ENCODE measurements at regions not wholly inside any gene's neighbourhood (a gene's known extent, or its start where the extent isn't known, plus 50 kb on each side); places are given as distances from the start of the nearest gene placed in this dataset.

DNA sequence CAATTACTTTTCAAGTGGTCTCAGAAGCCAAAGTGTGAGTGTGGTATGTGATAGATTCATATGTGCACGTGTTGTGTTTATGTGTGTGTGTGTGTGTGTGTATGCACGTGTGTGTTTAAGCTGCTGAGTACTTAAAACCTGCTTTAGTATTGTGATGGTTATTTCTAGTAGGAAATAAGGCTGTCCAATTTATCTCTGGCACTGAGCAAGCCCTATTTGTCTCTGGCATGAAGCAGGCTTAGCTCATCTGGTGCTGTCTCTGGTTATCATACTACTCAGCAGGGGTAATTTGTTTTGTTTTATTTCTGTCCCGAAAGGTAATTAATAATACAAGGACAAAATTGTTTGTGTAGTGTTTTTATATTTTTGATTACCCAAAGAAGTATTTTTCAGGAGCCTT lies 333.7 kb downstream of the FAT3 start:
- 90% methylated on average over 3 of the region's 3 CpGs for WGBS
- no peaks in the 10 kb centered on the region for H3K36me3 ChIP-seq (ENCODE audit: insufficient read depth, low read length)
- no peak overlapping the region for H3K27ac ChIP-seq (ENCODE audit: low read depth, low read length)
- H3K4me1 ChIP-seq (ENCODE audit: insufficient read depth, low read length), result no peaks in the 10 kb centered on the region
- H3K27me3 ChIP-seq (ENCODE audit: insufficient read depth, low read length), result no peaks in the 10 kb centered on the region
- H3K9me3 ChIP-seq (ENCODE audit: insufficient read depth, low read depth, low read length), result no peaks in the 10 kb centered on the region
- no peak overlapping the region for H3K9ac ChIP-seq (ENCODE audit: low read depth, low read length)
- no peak overlapping the region for H3K4me3 ChIP-seq (ENCODE audit: low read length)

DNA sequence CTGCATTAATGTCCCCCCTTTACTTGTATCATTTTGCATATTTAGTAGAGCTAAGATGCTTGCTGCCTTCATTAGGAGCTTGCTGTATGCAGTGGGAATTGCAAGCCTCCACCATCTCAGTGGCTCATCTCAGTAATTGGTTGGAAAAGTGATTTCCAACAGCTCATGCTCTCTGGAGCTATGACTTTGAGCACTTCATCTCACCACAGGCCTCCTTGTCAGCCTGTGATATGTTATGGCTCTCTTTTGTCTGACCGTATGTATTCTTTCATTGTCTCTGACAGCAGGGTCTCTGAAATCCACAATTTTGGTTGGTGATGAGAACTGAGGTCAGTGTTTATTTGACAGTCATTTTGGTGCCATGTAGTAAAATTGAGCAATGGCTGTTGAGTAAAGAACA lies 345.1 kb downstream of the FAT3 start:
- Histone ChIP-seq H3K9ac (ENCODE audit: low read depth, low read length) (no peak overlapping the region), H3K27ac (ENCODE audit: low read depth, low read length) (no peak overlapping the region), H3K4me3 (ENCODE audit: low read length) (no peak overlapping the region), H3K36me3 (ENCODE audit: insufficient read depth, low read length) (no peaks in the 10 kb centered on the region), H3K4me1 (ENCODE audit: insufficient read depth, low read length) (no peaks in the 10 kb centered on the region), H3K9me3 (ENCODE audit: insufficient read depth, low read depth, low read length) (no peaks in the 10 kb centered on the region), H3K27me3 (ENCODE audit: insufficient read depth, low read length) (peaks cover 2% of the 10 kb centered on the region; the same call in 1 of the 2 replicates)
- 72% methylated on average over 1 of the region's 1 CpG for WGBS

DNA sequence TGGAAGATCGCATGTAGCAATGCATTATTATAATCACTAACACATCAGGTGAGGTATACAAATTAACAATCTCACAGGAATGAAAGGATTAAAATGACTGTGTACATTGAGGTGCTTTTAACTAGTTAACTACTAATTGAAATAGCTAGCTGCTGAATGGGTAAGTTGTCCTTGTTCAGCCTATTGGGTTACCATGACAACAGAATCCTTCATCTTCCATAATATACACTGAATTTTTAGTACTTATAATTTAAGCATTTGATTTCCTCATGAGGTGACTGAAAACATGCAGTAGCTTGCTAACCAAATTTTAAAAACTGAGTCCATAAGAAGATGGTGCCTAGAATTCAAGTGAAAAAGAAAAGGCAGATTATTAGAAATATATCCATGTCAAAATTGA lies 347.9 kb downstream of the FAT3 start:
- Histone ChIP-seq H3K4me3 (ENCODE audit: low read length) (no peak overlapping the region), H3K9ac (ENCODE audit: low read depth, low read length) (no peak overlapping the region), H3K27ac (ENCODE audit: low read depth, low read length) (no peak overlapping the region), H3K36me3 (ENCODE audit: insufficient read depth, low read length) (no peaks in the 10 kb centered on the region), H3K9me3 (ENCODE audit: insufficient read depth, low read depth, low read length) (no peaks in the 10 kb centered on the region), H3K27me3 (ENCODE audit: insufficient read depth, low read length) (peaks cover 2% of the 10 kb centered on the region; the same call in 1 of the 2 replicates), H3K4me1 (ENCODE audit: insufficient read depth, low read length) (no peaks in the 10 kb centered on the region)
- no CpG with 5 or more reads among the region's 1 CpG for WGBS

DNA sequence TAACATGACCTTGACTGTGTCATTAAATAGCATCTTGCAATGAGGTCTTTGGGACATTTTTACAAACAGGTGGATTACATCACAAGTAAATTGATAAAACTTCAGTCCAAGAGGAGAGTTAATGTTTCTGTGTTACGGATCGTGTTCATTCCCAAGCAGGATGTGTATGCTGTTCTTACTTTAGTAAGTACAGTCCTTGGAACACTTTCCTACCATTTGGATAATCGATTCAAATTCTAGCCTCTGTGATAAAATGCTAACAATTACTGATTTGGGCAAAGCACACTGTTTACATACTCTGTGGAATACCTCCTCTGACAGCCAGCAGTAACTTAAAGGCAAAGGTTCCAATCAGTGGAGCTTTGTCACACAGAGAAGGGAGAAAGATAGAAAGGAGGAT lies 351.7 kb downstream of the FAT3 start:
- H3K36me3 ChIP-seq (ENCODE audit: insufficient read depth, low read length), result no peaks in the 10 kb centered on the region
- no peak overlapping the region for H3K27ac ChIP-seq (ENCODE audit: low read depth, low read length)
- H3K27me3 ChIP-seq (ENCODE audit: insufficient read depth, low read length), result no peaks in the 10 kb centered on the region
- no peaks in the 10 kb centered on the region for H3K4me1 ChIP-seq (ENCODE audit: insufficient read depth, low read length)
- no peak overlapping the region for H3K4me3 ChIP-seq (ENCODE audit: low read length)
- no peak overlapping the region for H3K9ac ChIP-seq (ENCODE audit: low read depth, low read length)
- WGBS, result 96% methylated on average over 3 of the region's 3 CpGs
- no peaks in the 10 kb centered on the region for H3K9me3 ChIP-seq (ENCODE audit: insufficient read depth, low read depth, low read length)

DNA sequence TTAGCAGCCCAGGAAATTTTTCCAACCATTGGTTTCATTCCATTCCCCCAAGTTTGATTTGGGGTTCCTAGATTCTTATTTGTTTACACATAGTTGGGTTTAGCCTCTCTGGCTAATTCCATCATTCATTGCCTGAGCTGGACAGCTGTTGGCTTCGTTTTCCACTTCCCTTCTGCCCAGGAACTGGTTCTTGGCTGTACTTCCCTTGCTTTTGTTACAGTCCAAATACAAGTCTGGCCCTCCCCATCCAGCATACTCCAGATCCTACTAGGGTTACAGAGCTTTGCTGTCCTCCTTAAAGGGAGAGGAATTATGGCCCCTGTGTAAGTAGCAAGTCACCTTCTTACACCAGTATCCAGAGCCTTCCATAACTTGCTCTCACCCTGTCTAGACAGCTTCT lies 356.3 kb downstream of the FAT3 start:
- WGBS, result 88% methylated on average over 1 of the region's 1 CpG
- Histone ChIP-seq H3K27me3 (ENCODE audit: insufficient read depth, low read length) (no peaks in the 10 kb centered on the region), H3K27ac (ENCODE audit: low read depth, low read length) (no peak overlapping the region), H3K36me3 (ENCODE audit: insufficient read depth, low read length) (no peaks in the 10 kb centered on the region), H3K4me3 (ENCODE audit: low read length) (no peak overlapping the region), H3K4me1 (ENCODE audit: insufficient read depth, low read length) (0 out of 2 replicates have a peak, but pooled peaks cover 3% of the 10 kb centered on the region), H3K9ac (ENCODE audit: low read depth, low read length) (no peak overlapping the region), H3K9me3 (ENCODE audit: insufficient read depth, low read depth, low read length) (no peaks in the 10 kb centered on the region)

DNA sequence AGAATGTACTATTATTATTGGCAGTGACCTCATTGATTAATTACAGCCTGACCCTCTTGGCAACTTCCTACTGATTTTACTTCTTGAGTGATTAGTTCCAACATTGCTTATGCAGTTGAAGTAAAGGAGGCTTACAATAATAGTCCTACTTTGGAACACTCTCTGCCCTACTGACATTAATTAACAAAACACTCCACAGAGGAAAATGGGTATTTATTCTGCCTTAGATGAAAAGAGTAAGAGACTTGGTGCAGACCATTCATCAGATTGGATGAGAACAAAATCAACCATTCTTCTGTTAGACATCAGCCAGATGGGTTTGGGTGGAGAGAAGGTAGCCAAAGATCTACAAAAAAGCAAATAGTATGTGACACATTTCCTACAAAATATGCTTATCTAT lies 363.8 kb downstream of the FAT3 start:
- Histone ChIP-seq H3K4me1 (ENCODE audit: insufficient read depth, low read length) (0 out of 2 replicates have a peak, but pooled peaks cover under 1% of the 10 kb centered on the region), H3K27me3 (ENCODE audit: insufficient read depth, low read length) (no peaks in the 10 kb centered on the region), H3K36me3 (ENCODE audit: insufficient read depth, low read length) (no peaks in the 10 kb centered on the region), H3K9me3 (ENCODE audit: insufficient read depth, low read depth, low read length) (no peaks in the 10 kb centered on the region), H3K9ac (ENCODE audit: low read depth, low read length) (no peak overlapping the region), H3K27ac (ENCODE audit: low read depth, low read length) (no peak overlapping the region), H3K4me3 (ENCODE audit: low read length) (no peak overlapping the region)

DNA sequence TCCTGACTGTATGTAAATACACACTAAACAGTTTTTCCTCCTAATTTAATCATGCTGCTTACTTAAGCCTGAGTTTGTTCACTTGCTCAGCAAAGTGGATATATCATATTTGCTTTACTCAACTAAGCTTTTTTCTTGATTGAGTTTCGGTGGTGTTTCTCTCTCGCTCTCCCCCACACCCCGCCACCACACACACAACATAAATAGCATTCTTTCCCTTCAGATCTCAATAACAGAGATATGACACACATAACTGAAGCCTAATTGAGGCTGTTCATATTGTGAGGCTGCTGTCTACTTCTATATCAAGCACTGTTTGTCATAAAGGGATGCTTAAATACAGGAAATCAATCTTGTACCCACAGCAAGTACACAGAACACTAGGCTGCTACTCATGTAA lies 364.9 kb downstream of the FAT3 start:
- Histone ChIP-seq H3K27me3 (ENCODE audit: insufficient read depth, low read length) (no peaks in the 10 kb centered on the region), H3K9me3 (ENCODE audit: insufficient read depth, low read depth, low read length) (no peaks in the 10 kb centered on the region), H3K9ac (ENCODE audit: low read depth, low read length) (no peak overlapping the region), H3K4me1 (ENCODE audit: insufficient read depth, low read length) (no peaks in the 10 kb centered on the region), H3K36me3 (ENCODE audit: insufficient read depth, low read length) (no peaks in the 10 kb centered on the region), H3K27ac (ENCODE audit: low read depth, low read length) (no peak overlapping the region), H3K4me3 (ENCODE audit: low read length) (no peak overlapping the region)
- 98% methylated on average over 3 of the region's 3 CpGs for WGBS

DNA sequence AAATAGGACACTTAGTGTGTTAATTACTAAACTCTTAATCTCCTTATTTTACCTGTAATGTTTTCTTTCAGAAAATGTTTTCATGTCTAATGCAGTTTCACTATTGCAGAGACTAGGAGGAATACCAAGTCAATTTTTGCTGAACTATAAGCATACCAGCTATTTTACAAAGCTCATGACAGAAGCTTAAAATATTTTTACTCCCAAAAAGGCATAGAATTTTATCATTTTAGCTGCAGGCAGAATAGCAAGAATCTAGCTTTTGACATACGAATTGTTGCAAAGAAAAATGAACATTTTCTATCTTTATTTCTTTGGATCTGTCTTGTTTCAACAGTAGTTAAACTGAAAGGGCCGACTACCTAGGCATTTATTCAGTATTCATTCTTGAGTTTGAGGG lies 366.9 kb downstream of the FAT3 start:
- WGBS, result 100% methylated on average over 2 of the region's 2 CpGs

DNA sequence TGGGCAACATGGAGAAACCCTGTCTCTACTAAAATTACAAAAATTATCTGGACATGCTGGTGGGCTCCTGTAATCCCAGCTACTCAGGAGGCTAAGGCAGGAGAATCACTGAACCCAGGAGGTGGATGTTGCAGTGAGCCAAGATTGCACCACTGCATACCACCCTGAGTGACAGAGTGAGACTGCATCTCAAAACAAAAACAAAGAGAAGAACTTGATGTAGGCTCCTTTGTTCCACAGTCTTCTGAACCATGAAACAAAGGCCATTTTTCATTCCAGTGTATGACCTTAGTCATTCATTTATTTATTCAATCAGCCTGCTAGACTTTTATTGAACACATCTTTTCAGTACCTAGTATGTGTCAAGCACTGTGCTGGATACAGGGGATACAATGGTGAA lies 369.6 kb downstream of the FAT3 start:
- Histone ChIP-seq H3K4me3 (ENCODE audit: low read length) (no peak overlapping the region), H3K36me3 (ENCODE audit: insufficient read depth, low read length) (no peaks in the 10 kb centered on the region), H3K9me3 (ENCODE audit: insufficient read depth, low read depth, low read length) (no peaks in the 10 kb centered on the region), H3K27ac (ENCODE audit: low read depth, low read length) (no peak overlapping the region), H3K4me1 (ENCODE audit: insufficient read depth, low read length) (no peaks in the 10 kb centered on the region), H3K9ac (ENCODE audit: low read depth, low read length) (no peak overlapping the region), H3K27me3 (ENCODE audit: insufficient read depth, low read length) (no peaks in the 10 kb centered on the region)

More for the DNA sequence above, 366.9 kb downstream of the FAT3 start:
- Histone ChIP-seq H3K9ac (ENCODE audit: low read depth, low read length) (no peak overlapping the region), H3K4me1 (ENCODE audit: insufficient read depth, low read length) (no peaks in the 10 kb centered on the region), H3K27ac (ENCODE audit: low read depth, low read length) (no peak overlapping the region), H3K36me3 (ENCODE audit: insufficient read depth, low read length) (no peaks in the 10 kb centered on the region), H3K4me3 (ENCODE audit: low read length) (no peak overlapping the region), H3K27me3 (ENCODE audit: insufficient read depth, low read length) (no peaks in the 10 kb centered on the region), H3K9me3 (ENCODE audit: insufficient read depth, low read depth, low read length) (no peaks in the 10 kb centered on the region)

DNA sequence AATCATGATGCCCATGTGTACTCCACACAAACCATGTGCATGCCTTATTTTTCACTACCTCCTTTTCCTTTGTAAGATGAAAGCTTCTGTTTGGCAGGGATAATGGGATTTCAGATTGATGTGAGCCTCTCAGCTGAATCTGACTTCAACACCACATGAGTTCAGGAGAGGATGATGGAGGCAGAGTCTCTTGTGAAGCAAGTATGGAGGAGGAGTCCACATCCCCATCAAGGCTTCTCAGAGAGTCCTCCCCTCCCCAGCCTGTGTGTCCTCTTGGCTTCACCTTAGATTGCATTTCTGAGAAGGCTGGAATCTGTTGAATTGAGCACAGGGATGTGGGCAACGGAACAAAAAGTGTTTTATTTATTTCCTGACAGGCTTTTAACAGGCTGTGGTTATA lies 370.4 kb downstream of the FAT3 start:
- H3K4me1 ChIP-seq (ENCODE audit: insufficient read depth, low read length), result no peaks in the 10 kb centered on the region
- H3K4me3 ChIP-seq (ENCODE audit: low read length), result no peak overlapping the region
- no peak overlapping the region for H3K27ac ChIP-seq (ENCODE audit: low read depth, low read length)
- 90% methylated on average over 1 of the region's 1 CpG for WGBS
- H3K9me3 ChIP-seq (ENCODE audit: insufficient read depth, low read depth, low read length), result no peaks in the 10 kb centered on the region
- no peaks in the 10 kb centered on the region for H3K27me3 ChIP-seq (ENCODE audit: insufficient read depth, low read length)
- no peak overlapping the region for H3K9ac ChIP-seq (ENCODE audit: low read depth, low read length)
- H3K36me3 ChIP-seq (ENCODE audit: insufficient read depth, low read length), result no peaks in the 10 kb centered on the region

DNA sequence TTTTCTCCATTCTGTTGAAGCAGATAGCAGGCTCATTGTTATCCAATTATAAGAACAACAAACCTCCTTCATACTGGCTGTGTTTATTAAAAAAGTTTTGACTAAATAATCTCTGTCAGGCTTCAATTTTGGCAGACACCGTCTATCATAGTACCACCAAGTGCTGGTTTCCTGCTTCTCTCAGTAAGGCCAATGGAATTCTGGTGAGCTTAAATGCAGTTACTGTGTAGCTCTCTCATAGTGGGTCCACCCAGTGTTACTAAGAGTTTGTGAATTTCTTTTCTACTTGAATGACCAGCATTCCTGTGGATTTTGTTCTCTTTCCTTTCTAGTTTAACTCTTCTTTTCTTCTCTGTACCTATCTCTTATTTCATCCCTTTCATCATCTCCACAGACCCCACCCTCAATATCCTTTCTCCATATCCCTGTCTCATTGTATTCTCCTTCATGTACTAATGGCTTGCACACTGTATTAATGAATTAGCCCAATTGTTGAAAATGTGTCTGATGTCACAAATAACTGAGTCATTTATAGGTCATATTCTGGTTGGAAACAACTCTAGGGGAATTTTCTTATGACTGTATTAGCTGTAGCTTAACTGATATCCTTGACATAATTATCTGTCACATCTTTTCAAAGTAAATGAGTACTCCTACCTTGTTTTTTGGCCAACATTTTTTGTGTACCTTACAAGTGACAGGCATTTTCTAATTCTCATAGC lies 372.1 kb downstream of the FAT3 start:
- Histone ChIP-seq H3K4me1 (ENCODE audit: insufficient read depth, low read length) (no peaks in the 10 kb centered on the region), H3K27ac (ENCODE audit: low read depth, low read length) (no peak overlapping the region), H3K9ac (ENCODE audit: low read depth, low read length) (no peak overlapping the region), H3K36me3 (ENCODE audit: insufficient read depth, low read length) (no peaks in the 10 kb centered on the region), H3K27me3 (ENCODE audit: insufficient read depth, low read length) (no peaks in the 10 kb centered on the region), H3K4me3 (ENCODE audit: low read length) (no peak overlapping the region), H3K9me3 (ENCODE audit: insufficient read depth, low read depth, low read length) (no peaks in the 10 kb centered on the region)
- WGBS, result 95% methylated on average over 1 of the region's 1 CpG

DNA sequence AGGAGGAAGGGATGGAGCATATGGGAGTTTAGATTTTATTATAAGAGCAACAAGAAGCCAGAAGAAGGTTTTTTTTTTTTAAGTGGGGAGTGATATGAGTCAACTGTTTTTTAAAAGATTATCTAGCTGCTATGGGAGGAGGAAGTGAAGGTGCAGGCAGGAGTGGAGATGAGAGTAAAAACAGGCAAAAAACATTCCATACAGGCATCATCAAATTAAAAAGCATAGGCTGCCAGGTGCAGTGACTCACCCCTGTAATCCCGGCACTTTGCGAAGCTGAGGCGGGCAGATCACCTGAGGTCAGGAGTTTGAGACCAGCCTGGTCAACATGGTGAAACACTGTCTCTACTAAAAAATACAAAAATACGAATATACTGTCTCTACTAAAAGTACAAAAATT lies 368.4 kb upstream of the MTNR1B start:
- WGBS, result 94% methylated on average over 3 of the region's 4 CpGs
- Histone ChIP-seq H3K36me3 (ENCODE audit: insufficient read depth, low read length) (no peaks in the 10 kb centered on the region), H3K4me3 (ENCODE audit: low read length) (no peak overlapping the region), H3K9me3 (ENCODE audit: insufficient read depth, low read depth, low read length) (no peaks in the 10 kb centered on the region), H3K4me1 (ENCODE audit: insufficient read depth, low read length) (no peaks in the 10 kb centered on the region), H3K27me3 (ENCODE audit: insufficient read depth, low read length) (no peaks in the 10 kb centered on the region), H3K27ac (ENCODE audit: low read depth, low read length) (no peak overlapping the region), H3K9ac (ENCODE audit: low read depth, low read length) (no peak overlapping the region)

Measured in HUES64 (cell line).